ENCODE measurements at regions not wholly inside any gene's neighbourhood (a gene's known extent, or its start where the extent isn't known, plus 50 kb on each side); places are given as distances from the start of the nearest gene placed in this dataset.

DNA sequence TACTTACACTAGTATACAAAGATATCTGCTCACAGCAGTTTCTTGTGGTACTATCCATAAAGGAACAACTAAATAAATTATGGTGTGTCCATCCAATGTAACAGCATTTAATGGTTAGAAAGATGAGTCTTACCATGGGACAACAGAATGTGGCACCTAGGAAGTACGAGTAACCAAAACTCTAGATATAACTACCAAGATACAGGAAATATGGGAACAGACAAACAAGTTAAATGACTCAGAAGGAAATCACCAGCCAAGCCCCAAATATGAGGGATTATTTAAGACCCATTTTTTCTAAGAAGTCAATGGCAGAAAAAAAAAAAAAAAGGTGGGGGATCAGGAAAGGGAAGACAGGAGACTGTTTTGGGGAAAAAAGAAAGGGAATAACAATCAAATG is 294.8 kb downstream of the PRELID2 start:
- Histone ChIP-seq H3K27ac (ENCODE audit: extremely low read depth, low read depth, low read length) (no peak overlapping the region), H3K9me3 (replicated peaks; ENCODE audit: control insufficient read depth, insufficient read depth, low read depth, low read length) (no peaks in the 10 kb centered on the region), H3K4me2 (ENCODE audit: insufficient read depth, low read length) (no peak overlapping the region), H3K4me3 (no peak overlapping the region), H2AFZ (ENCODE audit: low read depth, low read length) (no peak overlapping the region), H4K20me1 (replicated peaks; ENCODE audit: control insufficient read depth, insufficient read depth, low read length) (no peaks in the 10 kb centered on the region), H3K9me1 (ENCODE audit: control insufficient read depth, insufficient read depth, low read length) (no peaks in the 10 kb centered on the region), H3K36me3 (ENCODE audit: control insufficient read depth, insufficient read depth, low read length) (no peaks in the 10 kb centered on the region), H3K79me2 (ENCODE audit: control insufficient read depth, insufficient read depth, low read length) (no peaks in the 10 kb centered on the region), H3K9ac (ENCODE audit: insufficient read depth in 1 of 2, low read depth in 2 of 2, low read length in 2 of 2) (no peak overlapping the region), H3K4me1 (replicated peaks in 1 of 2; ENCODE audit: control insufficient read depth in 2 of 2, insufficient read depth in 2 of 2, low read length in 2 of 2) (no peaks in the 10 kb centered on the region), H3K27me3 (ENCODE audit: control insufficient read depth in 2 of 2, insufficient read depth in 2 of 2, low read length in 2 of 2) (no peaks in the 10 kb centered on the region)
- in situ Hi-C loops (cut with MboI) (no loop called here), intact Hi-C loops (cut with micrococcal nuclease) (no loop called here)
- no peak for DNase-seq (ENCODE audit: extremely low read depth in 1 of 4, low spot score in 3 of 4)
- CTCF ChIA-PET (ENCODE audit: low intra/inter-chr PET ratio): no interaction called here
- 0% methylated on average over 1 of the region's 1 CpG for WGBS (ENCODE audit: insufficient coverage, low coverage, missing lambda C conversion rate)
- POLR2A ChIA-PET: no interaction called here
- ATAC-seq: no peak
- TF ChIP-seq ETV1 (tag; conservative IDR thresholded peaks at IDR 0.05; ENCODE audit: low read depth) (no peak), IRF2 (CRISPR knock-in tag; IDR thresholded peaks at IDR 0.05) (no peak), ZNF445 (CRISPR knock-in tag; IDR thresholded peaks at IDR 0.05; ENCODE audit: low read depth) (no peak), RFX5 (IDR thresholded peaks at IDR 0.05; ENCODE audit: low read depth, low read length) (no peak), CBX1 (IDR thresholded peaks at IDR 0.05; ENCODE audit: low read depth) (no peak), ZNF347 (CRISPR knock-in tag; IDR thresholded peaks at IDR 0.05; ENCODE audit: low read depth) (no peak), SIRT6 (IDR thresholded peaks at IDR 0.05; ENCODE audit: low read depth, low read length) (no peak), NRF1 (conservative IDR thresholded peaks at IDR 0.05 in 1 of 2, IDR thresholded peaks at IDR 0.05 in 1 of 2) (no peak), ZNF511 (CRISPR knock-in tag; IDR thresholded peaks at IDR 0.05) (no peak), JUND (IDR thresholded peaks at IDR 0.05; ENCODE audit: borderline replicate concordance, low read depth, low read length) (no peak), JUND (tag; IDR thresholded peaks at IDR 0.05; ENCODE audit: borderline replicate concordance, low read depth, low read length) (no peak), IFI16 (CRISPR knock-in tag; IDR thresholded peaks at IDR 0.05) (no peak), CCAR2 (IDR thresholded peaks at IDR 0.05; ENCODE audit: low read depth, low read length) (no peak), HNRNPUL1 (IDR thresholded peaks at IDR 0.05; ENCODE audit: low read length) (no peak), ZNF3 (CRISPR knock-in tag; IDR thresholded peaks at IDR 0.05) (no peak), ZSCAN29 (IDR thresholded peaks at IDR 0.05) (no peak), NFATC3 (IDR thresholded peaks at IDR 0.05) (no peak)
- TF ChIP-seq, protein P1, sequence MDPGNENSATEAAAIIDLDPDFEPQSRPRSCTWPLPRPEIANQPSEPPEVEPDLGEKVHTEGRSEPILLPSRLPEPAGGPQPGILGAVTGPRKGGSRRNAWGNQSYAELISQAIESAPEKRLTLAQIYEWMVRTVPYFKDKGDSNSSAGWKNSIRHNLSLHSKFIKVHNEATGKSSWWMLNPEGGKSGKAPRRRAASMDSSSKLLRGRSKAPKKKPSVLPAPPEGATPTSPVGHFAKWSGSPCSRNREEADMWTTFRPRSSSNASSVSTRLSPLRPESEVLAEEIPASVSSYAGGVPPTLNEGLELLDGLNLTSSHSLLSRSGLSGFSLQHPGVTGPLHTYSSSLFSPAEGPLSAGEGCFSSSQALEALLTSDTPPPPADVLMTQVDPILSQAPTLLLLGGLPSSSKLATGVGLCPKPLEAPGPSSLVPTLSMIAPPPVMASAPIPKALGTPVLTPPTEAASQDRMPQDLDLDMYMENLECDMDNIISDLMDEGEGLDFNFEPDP (CRISPR knock-in tag; IDR thresholded peaks at IDR 0.05): no peak
- FAIRE-seq: no peak
- no TSS peak for BruUV-seq (replicated peaks)

Measured in K562 (cell line).